IPS DF 4.7 (cell line): ENCODE measurements at regions not wholly inside any gene's neighbourhood (a gene's known extent, or its start where the extent isn't known, plus 50 kb on each side); places are given as distances from the start of the nearest gene placed in this dataset.

Experiments used
- DNase-seq: peaks from one replicate; pipeline ENCODE4 v3.0.0-alpha.2; 2013; ENCODE audit warnings: low spot score; ENCODE audit errors: extremely low read depth

GRCh38 chr7:21357151-21358097, 70.5 kb upstream of the SP4 start:
- DNase-seq, result no peak

GRCh38 chr7:21358648-21359047, 69.2 kb upstream of the SP4 start:
- no peak for DNase-seq

GRCh38 chr7:21359163-21359562, 68.7 kb upstream of the SP4 start:
- DNase-seq, result no peak

DNA sequence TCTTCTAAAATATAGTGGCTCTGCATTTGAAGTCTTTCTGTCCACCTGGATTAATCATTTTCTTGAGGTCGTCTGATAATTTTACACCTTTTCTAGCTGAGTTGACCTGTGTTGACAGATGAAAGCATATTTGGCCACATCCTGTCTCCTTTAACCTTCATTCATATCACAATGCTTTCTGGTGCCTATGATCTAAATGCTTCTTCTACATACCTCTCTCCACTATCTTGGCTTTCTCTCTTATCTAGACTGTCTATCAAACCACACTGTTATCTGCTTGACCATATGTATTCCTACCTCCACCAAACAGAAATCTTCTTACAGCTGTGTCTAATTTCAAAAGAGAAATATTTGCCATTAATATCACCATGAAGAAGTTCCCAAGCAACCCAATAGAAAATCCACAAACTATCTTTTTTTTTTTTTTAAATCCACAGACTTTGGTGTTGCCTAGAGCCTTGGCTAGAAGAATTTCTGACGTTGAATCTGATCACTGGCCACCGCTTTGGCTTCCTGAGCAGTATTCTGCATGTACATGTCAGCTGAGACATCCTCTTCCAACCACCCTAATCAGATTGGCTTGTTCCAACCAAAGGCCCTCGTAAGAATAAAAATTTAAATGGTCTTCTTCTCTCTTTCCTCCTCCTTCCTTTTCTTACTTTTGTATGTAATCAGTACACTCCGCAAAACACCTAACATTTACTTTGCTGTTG, 66.3 kb upstream of the SP4 start:
- no peak for DNase-seq

- no peak for DNase-seq
These were observed 63.0 kb upstream of the SP4 start for GRCh38 chr7:21364801-21365271.

DNA sequence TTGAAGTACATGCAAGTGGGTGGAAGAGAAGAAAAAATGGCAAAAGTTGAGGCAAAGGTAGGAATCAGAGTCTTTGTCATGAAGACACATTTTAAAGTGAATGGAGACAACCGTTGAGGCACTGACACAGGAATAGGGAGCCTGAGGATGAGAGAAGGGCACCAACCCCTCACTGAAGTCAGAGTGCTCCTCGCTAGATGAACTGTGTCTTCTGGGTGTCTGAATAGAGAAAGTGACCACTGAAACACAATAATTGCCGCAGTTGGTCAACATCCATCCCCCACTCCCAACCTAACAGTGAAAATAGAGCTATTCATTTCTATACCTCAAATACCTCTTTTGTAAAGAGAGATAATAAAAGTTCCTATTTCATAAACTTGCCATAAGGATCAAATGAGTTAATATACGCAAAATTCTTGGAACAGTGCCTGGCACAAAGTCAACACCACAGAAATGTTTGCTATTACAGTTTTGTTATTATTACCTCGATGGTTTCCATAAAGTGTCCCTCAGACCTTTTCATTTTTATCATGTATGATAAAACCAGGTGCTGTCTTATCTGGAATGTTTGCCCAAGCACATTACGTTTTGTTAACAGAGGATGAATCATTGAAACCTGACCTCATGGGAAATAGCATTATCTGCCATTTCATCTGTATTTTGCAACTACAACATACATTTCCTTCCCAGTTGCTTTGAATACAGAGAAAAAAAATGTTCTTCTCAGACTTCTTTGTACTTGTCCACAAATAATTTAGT, 61.8 kb upstream of the SP4 start:
- DNase-seq, result no peak

DNA sequence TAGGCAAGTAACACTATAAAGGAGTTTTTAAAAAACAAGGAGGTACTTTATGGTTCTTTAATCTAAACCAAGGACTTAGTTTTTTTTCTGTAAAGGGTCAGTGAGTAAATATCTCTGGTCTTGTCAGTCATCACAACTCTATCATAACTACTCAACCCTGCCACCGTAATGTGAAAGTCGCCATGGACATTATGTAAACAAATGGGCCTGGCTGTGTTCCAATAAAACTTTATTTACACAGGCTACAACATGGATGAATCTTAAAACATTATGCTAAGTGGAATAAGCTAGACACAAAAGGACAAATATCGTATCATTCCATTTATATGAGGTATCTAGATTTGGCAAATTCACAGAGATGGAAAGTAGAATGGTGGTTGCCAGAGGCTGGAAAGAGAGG, 60.8 kb upstream of the SP4 start:
- DNase-seq, result no peak

GRCh38 chr7:21367537-21367936, 60.3 kb upstream of the SP4 start:
- DNase-seq, result no peak

GRCh38 chr7:21368317-21368716, 59.6 kb upstream of the SP4 start:
- DNase-seq, result no peak

DNA sequence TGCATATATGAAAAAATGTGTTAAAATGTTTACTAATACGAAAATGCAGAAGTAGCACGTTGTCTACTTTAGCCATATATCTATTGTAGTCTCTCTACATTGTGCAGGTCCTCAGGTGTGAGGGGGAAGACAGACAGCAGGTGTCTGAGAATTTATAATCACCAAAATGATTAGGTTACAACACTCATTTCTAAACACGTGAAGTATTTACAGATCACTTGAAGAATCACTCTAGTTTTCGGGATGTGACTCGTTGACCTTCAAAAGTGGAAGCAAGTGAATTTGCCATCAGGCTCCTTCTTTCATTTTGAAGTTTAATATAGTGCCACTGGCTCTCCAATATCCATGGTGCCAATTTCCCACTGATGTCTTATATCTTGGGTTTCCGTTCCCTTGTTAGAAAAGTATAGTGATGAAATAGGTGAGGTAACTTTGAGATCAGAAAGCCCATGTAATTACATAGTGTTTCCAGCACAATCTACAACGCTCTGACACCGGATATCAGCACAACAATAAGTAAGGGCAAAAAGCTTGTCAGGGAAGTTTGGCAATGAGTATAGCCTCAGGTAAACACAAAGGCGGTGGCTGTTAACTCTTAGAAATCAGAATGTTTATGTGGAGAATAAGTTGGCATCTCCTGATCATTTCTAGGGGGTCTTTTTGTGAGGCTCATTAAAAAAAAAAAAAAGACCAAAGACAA, 57.5 kb upstream of the SP4 start:
- no peak for DNase-seq

DNA sequence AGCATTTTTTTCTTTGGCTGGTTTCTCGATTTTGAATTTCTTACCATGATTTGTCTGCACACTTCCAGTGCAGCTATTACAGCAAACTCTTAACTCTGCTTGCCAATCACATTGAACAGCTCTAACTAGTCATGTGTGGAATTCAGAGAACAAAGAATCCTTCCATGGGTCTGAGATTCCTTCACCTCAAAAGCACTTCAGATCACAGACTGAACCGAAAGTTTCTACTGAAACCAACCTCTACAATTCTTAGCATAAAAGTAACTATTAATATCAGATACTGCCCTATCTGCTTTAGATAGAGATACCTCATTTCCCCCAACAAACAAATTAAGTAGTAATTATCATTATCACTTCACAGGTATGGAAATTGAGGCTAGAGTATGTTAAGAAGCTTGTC, 56.5 kb upstream of the SP4 start:
- no peak for DNase-seq

DNA sequence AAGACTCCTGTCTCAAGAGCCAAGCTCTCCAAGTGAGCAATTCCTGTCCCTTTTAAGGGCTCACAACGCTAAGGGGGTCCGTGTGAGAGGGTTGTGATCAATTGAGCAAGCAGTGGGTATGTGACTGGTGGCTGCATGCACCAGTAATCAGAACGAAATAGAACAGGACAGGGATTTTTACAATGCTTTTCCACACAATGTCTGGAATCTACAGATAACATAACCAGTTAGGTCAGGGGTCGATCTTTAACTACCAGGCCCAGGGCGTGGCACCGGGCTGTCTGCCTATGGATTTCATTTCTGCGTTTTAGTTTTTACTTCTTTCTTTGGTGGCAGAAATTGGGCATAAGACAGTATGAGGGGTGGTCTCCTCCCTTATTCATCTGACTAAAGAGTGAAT, 54.9 kb upstream of the SP4 start:
- DNase-seq, result no peak

DNA sequence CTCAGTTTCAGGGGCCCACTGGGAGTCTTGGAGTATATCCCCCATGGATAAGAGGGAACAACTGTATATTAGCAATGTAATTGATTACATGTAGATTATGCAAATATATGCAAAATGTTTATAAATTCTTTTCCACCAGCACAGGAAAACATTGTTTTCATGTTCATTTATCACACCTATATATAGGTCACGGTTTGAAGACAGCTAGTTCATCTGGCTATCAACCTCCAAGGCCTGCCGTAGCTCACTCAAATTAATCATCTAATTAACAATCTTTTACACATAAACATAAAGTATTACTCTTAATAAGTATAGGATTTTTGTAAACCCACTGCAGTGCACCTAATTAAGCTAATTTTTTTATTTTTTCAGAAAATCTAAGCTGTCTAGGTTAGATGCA, 53.7 kb upstream of the SP4 start:
- DNase-seq, result no peak

DNA sequence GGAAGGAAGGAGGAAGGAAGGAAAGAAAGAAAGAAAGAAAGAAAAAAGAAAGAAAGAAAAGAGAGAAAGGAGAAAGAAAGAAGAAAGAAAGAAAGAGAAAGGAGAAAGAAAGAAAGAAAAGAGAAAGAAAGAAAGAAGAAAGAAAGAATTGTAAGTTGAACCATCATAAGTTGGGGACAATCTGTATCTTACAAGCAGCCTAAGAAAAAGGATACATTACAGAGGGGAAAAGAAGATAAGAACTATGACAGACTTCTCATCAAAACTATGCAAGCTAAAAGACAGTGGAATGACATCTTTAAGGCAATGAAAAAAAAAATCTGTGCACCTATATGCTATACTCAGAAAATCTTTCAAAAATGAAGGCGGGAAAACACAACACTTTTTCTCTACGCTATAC, 50.3 kb upstream of the SP4 start:
- DNase-seq, result no peak
